ENCODE measurements at regions not wholly inside any gene's neighbourhood (a gene's known extent, or its start where the extent isn't known, plus 50 kb on each side); places are given as distances from the start of the nearest gene placed in this dataset.
"Not testable (repeated sequence)": the region's sequence is repeated elsewhere in the genome, so short reads cannot be mapped to it uniquely, and the experiment has no call there.

- not testable (repeated sequence) for DNase-seq (ENCODE audit: low spot score)
Observed at GRCh38 chr10:42533866-42534265, 104.5 kb downstream of the ZNF33B start.

- DNase-seq (ENCODE audit: low spot score), result no peak
Observed at GRCh38 chr10:42532996-42533395, 105.4 kb downstream of the ZNF33B start.

GRCh38 chr10:42523098-42523497 lies 115.3 kb downstream of the ZNF33B start:
- no peak for DNase-seq (ENCODE audit: low spot score)

- DNase-seq (ENCODE audit: low spot score), result no peak
Observed at GRCh38 chr10:42519761-42520460, 118.5 kb downstream of the ZNF33B start.

GRCh38 chr10:42519079-42519478 lies 119.3 kb downstream of the ZNF33B start:
- no peak for DNase-seq (ENCODE audit: low spot score)

GRCh38 chr10:42513921-42514320 lies 124.4 kb downstream of the ZNF33B start:
- no peak for DNase-seq (ENCODE audit: low spot score)

- no peak for DNase-seq (ENCODE audit: low spot score)
Observed at GRCh38 chr10:42491801-42492200, 146.6 kb downstream of the ZNF33B start.

GRCh38 chr10:42491001-42491592 lies 147.3 kb downstream of the ZNF33B start:
- no peak for DNase-seq (ENCODE audit: low spot score)

GRCh38 chr10:42490368-42490767 lies 148.0 kb downstream of the ZNF33B start:
- DNase-seq (ENCODE audit: low spot score), result no peak

- DNase-seq (ENCODE audit: low spot score), result peak; percentile 27
Observed at GRCh38 chr10:42488416-42488815, 150.0 kb downstream of the ZNF33B start.

- peak; percentile 9 for DNase-seq (ENCODE audit: low spot score)
Observed at GRCh38 chr10:42482411-42482810, 156.0 kb downstream of the ZNF33B start.

GRCh38 chr10:42479057-42479456 lies 159.3 kb downstream of the ZNF33B start:
- no peak for DNase-seq (ENCODE audit: low spot score)

- DNase-seq (ENCODE audit: low spot score), result no peak
Observed at GRCh38 chr10:42477170-42477569, 161.2 kb downstream of the ZNF33B start.

- no peak for DNase-seq (ENCODE audit: low spot score)
Observed at GRCh38 chr10:42476101-42476500, 162.3 kb downstream of the ZNF33B start.

- DNase-seq (ENCODE audit: low spot score), result peak; percentile 22
Observed at GRCh38 chr10:42475168-42476098, 162.9 kb downstream of the ZNF33B start.

GRCh38 chr10:42454313-42454712 lies 184.1 kb downstream of the ZNF33B start:
- no peak for DNase-seq (ENCODE audit: low spot score)

GRCh38 chr10:42431095-42431494 lies 207.3 kb downstream of the ZNF33B start:
- DNase-seq (ENCODE audit: low spot score), result no peak

- DNase-seq (ENCODE audit: low spot score), result no peak
Observed at GRCh38 chr10:42428534-42428933, 209.8 kb downstream of the ZNF33B start.

- no peak for DNase-seq (ENCODE audit: low spot score)
Observed at GRCh38 chr10:42422911-42423310, 215.5 kb downstream of the ZNF33B start.

GRCh38 chr10:42421812-42422211 lies 216.6 kb downstream of the ZNF33B start:
- no peak for DNase-seq (ENCODE audit: low spot score)

GRCh38 chr10:42419789-42420188 lies 218.6 kb downstream of the ZNF33B start:
- no peak for DNase-seq (ENCODE audit: low spot score)

GRCh38 chr10:42380926-42381547 lies 257.3 kb downstream of the ZNF33B start:
- DNase-seq (ENCODE audit: low spot score), result no peak
